ENCODE measurements at regions not wholly inside any gene's neighbourhood (a gene's known extent, or its start where the extent isn't known, plus 50 kb on each side); places are given as distances from the start of the nearest gene placed in this dataset.
A peak's percentile ranks its signal among the peaks of the same experiment; 100 is the strongest.

DNA sequence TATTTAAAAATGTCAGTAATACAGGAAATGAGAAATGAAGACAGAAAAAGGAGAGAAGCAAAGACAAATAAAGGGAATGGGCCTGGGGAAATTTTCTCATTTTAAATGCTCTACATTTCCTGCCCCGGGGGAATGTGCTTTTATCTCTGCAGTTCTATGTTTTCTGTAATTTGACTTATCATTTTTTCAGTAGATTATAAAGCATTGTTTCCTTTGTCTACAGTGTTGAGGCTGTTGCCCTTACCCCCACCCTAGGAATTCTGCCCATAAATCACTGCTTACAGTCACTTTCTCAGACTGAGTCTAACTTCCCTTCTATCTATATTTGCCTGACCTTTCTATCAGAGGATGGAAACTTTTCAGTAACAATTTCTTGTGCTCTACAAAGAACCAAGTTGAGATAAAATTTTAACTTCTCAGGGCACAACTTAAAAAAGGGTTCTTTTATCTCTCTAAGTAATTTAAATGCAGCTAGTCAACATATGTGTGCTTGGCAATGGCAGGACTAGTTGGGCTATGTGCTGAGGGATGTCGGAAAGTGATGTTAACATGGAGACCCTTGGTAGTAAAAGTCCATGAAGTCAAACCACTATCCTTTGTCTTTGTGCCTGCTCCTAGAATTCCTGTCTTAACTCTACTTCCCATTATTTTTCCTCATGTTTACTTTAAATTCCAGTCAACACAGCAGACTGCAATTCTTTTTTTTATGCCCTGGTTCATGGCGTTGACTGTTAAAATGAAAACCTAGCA, 146.5 kb upstream of the MMADHC start (continued):
- TF ChIP-seq TEAD4 (IDR thresholded peaks at IDR 0.05; ENCODE audit: low read length) (peak; percentile 20; the same call in 1 of the 2 replicates), TEAD4 (CRISPR knock-in tag; IDR thresholded peaks at IDR 0.05; ENCODE audit: borderline replicate concordance) (no peak)

DNA sequence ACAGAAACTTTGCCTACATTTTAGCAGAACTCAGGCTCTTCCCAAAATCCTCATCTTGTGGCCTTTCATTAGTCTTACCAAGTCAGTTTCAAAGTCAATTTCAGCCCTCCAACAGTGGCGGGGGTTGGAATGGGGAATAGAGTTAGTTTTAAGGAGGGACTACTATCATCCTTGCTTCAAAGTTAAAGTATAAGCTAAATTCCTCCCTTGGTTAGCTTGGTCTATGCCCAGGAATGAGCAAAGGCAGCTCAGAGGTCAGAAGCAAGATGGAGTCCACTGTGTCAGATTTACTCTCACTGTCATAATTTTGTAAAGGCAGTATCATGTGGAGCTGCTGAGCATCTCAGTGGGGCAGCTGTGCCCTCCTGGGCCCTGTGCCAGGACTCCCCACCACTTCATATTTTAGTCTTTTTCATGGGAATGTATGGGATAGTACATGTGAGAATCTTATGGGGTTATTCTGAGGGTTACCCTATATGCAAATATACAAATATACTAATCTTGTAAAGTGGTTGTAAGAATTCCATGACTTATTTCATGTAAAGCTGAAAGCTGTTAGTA, 145.2 kb upstream of the MMADHC start:
- Histone ChIP-seq H4K20me1 (replicated peaks; ENCODE audit: control insufficient read depth, insufficient read depth, low read length) (no peaks in the 10 kb centered on the region), H3K36me3 (ENCODE audit: control insufficient read depth, insufficient read depth, low read length) (no peaks in the 10 kb centered on the region), H3K79me2 (ENCODE audit: control insufficient read depth, insufficient read depth, low read length) (no peaks in the 10 kb centered on the region), H3K9ac (ENCODE audit: insufficient read depth in 1 of 2, low read depth in 2 of 2, low read length in 2 of 2) (no peak overlapping the region), H3K4me2 (ENCODE audit: insufficient read depth, low read length) (no peak overlapping the region), H3K9me3 (replicated peaks; ENCODE audit: control insufficient read depth, insufficient read depth, low read depth, low read length) (no peaks in the 10 kb centered on the region), H3K27ac (ENCODE audit: extremely low read depth, low read depth, low read length) (no peak overlapping the region), H3K4me1 (replicated peaks in 1 of 2; ENCODE audit: control insufficient read depth in 2 of 2, insufficient read depth in 2 of 2, low read length in 2 of 2) (no peaks in the 10 kb centered on the region), H3K4me3 (no peak overlapping the region), H3K27me3 (ENCODE audit: control insufficient read depth in 2 of 2, insufficient read depth in 2 of 2, low read length in 2 of 2) (no peaks in the 10 kb centered on the region), H3K9me1 (ENCODE audit: control insufficient read depth, insufficient read depth, low read length) (no peaks in the 10 kb centered on the region), H2AFZ (ENCODE audit: low read depth, low read length) (no peak overlapping the region)
- intact Hi-C loops (cut with micrococcal nuclease) = no loop called here
- no peak for ATAC-seq
- DNase-seq (ENCODE audit: extremely low read depth in 1 of 4, low spot score in 3 of 4) = no peak
- in situ Hi-C loops (cut with MboI) = no loop called here
- no peak for FAIRE-seq
- WGBS (ENCODE audit: insufficient coverage, low coverage, missing lambda C conversion rate) = 4% methylated on average over 1 of the region's 1 CpG
- CTCF ChIA-PET (ENCODE audit: low intra/inter-chr PET ratio) = no interaction called here
- BruUV-seq (replicated peaks) = no TSS peak
- POLR2A ChIA-PET = interaction anchor here (0.6 kb wide), 1 partner anchor 651 kb away, joined by 3 read pairs; no protein-coding TSS in a partner anchor
- TF ChIP-seq RBM17 (IDR thresholded peaks at IDR 0.05; ENCODE audit: borderline replicate concordance, low read depth, low read length) = no peak
- TF ChIP-seq, protein P1, sequence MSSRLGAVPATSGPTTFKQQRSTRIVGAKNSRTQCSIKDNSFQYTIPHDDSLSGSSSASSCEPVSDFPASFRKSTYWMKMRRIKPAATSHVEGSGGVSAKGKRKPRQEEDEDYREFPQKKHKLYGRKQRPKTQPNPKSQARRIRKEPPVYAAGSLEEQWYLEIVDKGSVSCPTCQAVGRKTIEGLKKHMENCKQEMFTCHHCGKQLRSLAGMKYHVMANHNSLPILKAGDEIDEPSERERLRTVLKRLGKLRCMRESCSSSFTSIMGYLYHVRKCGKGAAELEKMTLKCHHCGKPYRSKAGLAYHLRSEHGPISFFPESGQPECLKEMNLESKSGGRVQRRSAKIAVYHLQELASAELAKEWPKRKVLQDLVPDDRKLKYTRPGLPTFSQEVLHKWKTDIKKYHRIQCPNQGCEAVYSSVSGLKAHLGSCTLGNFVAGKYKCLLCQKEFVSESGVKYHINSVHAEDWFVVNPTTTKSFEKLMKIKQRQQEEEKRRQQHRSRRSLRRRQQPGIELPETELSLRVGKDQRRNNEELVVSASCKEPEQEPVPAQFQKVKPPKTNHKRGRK (tag; IDR thresholded peaks at IDR 0.05) = no peak
- no peak for TF ChIP-seq YY1 (IDR thresholded peaks at IDR 0.05; ENCODE audit: borderline replicate concordance in 1 of 3, control insufficient read depth in 1 of 3, extremely low read depth in 1 of 3, insufficient read depth in 3 of 3, insufficient read length in 1 of 3, insufficient replicate concordance in 2 of 3, low read depth in 1 of 3, low read length in 2 of 3)
- no peak for TF ChIP-seq FOXA1 (IDR thresholded peaks at IDR 0.05; ENCODE audit: borderline replicate concordance)
- TF ChIP-seq RFX1 (IDR thresholded peaks at IDR 0.05) = no peak
- TF ChIP-seq, protein P2, sequence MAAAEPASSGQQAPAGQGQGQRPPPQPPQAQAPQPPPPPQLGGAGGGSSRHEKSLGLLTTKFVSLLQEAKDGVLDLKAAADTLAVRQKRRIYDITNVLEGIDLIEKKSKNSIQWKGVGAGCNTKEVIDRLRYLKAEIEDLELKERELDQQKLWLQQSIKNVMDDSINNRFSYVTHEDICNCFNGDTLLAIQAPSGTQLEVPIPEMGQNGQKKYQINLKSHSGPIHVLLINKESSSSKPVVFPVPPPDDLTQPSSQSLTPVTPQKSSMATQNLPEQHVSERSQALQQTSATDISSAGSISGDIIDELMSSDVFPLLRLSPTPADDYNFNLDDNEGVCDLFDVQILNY (CRISPR knock-in tag; IDR thresholded peaks at IDR 0.05) = no peak
- TF ChIP-seq, protein P3, sequence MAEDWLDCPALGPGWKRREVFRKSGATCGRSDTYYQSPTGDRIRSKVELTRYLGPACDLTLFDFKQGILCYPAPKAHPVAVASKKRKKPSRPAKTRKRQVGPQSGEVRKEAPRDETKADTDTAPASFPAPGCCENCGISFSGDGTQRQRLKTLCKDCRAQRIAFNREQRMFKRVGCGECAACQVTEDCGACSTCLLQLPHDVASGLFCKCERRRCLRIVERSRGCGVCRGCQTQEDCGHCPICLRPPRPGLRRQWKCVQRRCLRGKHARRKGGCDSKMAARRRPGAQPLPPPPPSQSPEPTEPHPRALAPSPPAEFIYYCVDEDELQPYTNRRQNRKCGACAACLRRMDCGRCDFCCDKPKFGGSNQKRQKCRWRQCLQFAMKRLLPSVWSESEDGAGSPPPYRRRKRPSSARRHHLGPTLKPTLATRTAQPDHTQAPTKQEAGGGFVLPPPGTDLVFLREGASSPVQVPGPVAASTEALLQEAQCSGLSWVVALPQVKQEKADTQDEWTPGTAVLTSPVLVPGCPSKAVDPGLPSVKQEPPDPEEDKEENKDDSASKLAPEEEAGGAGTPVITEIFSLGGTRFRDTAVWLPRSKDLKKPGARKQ (CRISPR knock-in tag; IDR thresholded peaks at IDR 0.05) = no peak
- TF ChIP-seq, protein P4, sequence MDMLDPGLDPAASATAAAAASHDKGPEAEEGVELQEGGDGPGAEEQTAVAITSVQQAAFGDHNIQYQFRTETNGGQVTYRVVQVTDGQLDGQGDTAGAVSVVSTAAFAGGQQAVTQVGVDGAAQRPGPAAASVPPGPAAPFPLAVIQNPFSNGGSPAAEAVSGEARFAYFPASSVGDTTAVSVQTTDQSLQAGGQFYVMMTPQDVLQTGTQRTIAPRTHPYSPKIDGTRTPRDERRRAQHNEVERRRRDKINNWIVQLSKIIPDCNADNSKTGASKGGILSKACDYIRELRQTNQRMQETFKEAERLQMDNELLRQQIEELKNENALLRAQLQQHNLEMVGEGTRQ (CRISPR knock-in tag; IDR thresholded peaks at IDR 0.05) = no peak
- TF ChIP-seq FOXP1 (CRISPR knock-in tag; IDR thresholded peaks at IDR 0.05) = no peak
- no peak for TF ChIP-seq PTTG1 (tag; IDR thresholded peaks at IDR 0.05; ENCODE audit: low read depth)
- no peak for TF ChIP-seq SMARCB1 (IDR thresholded peaks at IDR 0.05; ENCODE audit: insufficient read length, low read depth)
- TF ChIP-seq CBX8 (IDR thresholded peaks at IDR 0.05; ENCODE audit: borderline replicate concordance, extremely low read depth, low read depth, low read length, poor library complexity, severe bottlenecking) = no peak

Data from K562 (cell line).